CD4-positive, CD25-positive, alpha-beta regulatory T cell (primary cell): ENCODE measurements at regions not wholly inside any gene's neighbourhood (a gene's known extent, or its start where the extent isn't known, plus 50 kb on each side); places are given as distances from the start of the nearest gene placed in this dataset.

ENCODE experiments used
- ATAC-seq, 2 donors: fragments of 150-1000 bp; cut with Tn5 transposase; one replicate each; pipeline ENCODE4 v1.10.0; 2021; ENCODE audit warnings: low read depth in 2 of 2, moderate number of reproducible peaks in 2 of 2, moderate library complexity in 1 of 2
- DNase-seq, 3 donors: peaks; one replicate each; pipeline versions ENCODE4 v3.0.0 to v3.0.0-alpha.2; 2012 to 2022; ENCODE audit warnings: mixed read lengths in 1 of 3
- H3K27ac ChIP-seq: one replicate; pipeline ENCODE4 v1.7.0; 2013; ENCODE audit warnings: mild to moderate bottlenecking, low read length; ENCODE audit not compliant: insufficient read depth, poor library complexity, severe bottlenecking
- H3K27me3 ChIP-seq: one replicate; pipeline ENCODE4 v1.7.0; 2013; ENCODE audit warnings: low read length; ENCODE audit not compliant: control insufficient read depth, insufficient read depth
- H3K36me3 ChIP-seq: one replicate; pipeline ENCODE4 v1.7.0; 2013; ENCODE audit warnings: mild to moderate bottlenecking, low read length, moderate library complexity; ENCODE audit not compliant: control insufficient read depth, insufficient read depth
- H3K4me1 ChIP-seq: 2 replicates; pipeline ENCODE4 v1.7.0; 2013; ENCODE audit warnings: mild to moderate bottlenecking, low read length; ENCODE audit not compliant: insufficient read depth, control insufficient read depth, poor library complexity, severe bottlenecking
- H3K4me3 ChIP-seq: one replicate; pipeline ENCODE4 v1.7.0; 2013; ENCODE audit warnings: low read depth, mild to moderate bottlenecking, low read length, moderate library complexity
- H3K9me3 ChIP-seq, 2 experiments: 1 replicate in 1 of 2; 2 replicates in 1 of 2; pipeline ENCODE4 v1.7.0; 2013; ENCODE audit warnings: low read length in 2 of 2, mild to moderate bottlenecking in 1 of 2, moderate library complexity in 1 of 2; ENCODE audit not compliant: control insufficient read depth in 2 of 2
- H3K27ac Mint-ChIP-seq, 3 donors: one replicate each; pipeline ENCODE4 v1.8.0; 2020 to 2022; ENCODE audit warnings: mild to moderate bottlenecking in 3 of 3, mixed read lengths in 3 of 3, moderate library complexity in 2 of 3
- H3K27me3 Mint-ChIP-seq: one replicate; pipeline ENCODE4 v1.8.0; 2022; ENCODE audit warnings: mild to moderate bottlenecking, mixed read lengths
- H3K36me3 Mint-ChIP-seq: one replicate; pipeline ENCODE4 v1.8.0; 2020; ENCODE audit warnings: mixed read lengths
- H3K4me1 Mint-ChIP-seq, 4 donors: one replicate each; pipeline ENCODE4 v1.8.0; 2020 to 2022; ENCODE audit warnings: mixed read lengths in 4 of 4, mild to moderate bottlenecking in 1 of 4
- H3K4me3 Mint-ChIP-seq, 4 donors: one replicate each; pipeline ENCODE4 v1.8.0; 2020 to 2022; ENCODE audit warnings: mild to moderate bottlenecking in 4 of 4, mixed read lengths in 4 of 4, moderate library complexity in 3 of 4
- H3K9me3 Mint-ChIP-seq, 7 donors: one replicate each; pipeline ENCODE4 v1.8.0; 2020 to 2022; ENCODE audit warnings: mixed read lengths in 7 of 7, mild to moderate bottlenecking in 3 of 7, moderate library complexity in 2 of 7

DNA sequence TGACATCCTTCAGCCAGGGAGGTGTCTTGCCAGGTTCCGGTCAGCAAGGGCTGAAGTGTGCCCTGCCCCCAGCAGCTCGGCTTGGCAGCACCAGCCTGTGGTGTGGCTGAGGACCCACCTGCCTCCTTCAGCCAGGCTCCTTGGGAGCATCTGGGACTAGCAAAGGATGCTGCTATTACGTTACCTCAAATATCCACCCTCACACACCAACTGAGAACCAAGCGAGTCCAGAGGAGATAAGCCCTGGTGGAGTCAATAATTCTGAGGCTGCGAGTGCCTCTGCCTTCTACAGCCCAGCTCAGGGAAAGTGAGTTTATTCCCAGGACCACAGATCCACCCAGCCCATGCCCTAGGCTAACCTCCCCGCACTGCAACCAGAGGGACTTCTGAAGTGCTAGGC lies 57.1 kb upstream of the FSTL4 start:
- Histone ChIP-seq H3K27ac (no peak overlapping the region), H3K4me1 (no peaks in the 10 kb centered on the region), H3K9me3 (no peaks in the 10 kb centered on the region), H3K4me3 (no peak overlapping the region), H3K36me3 (no peaks in the 10 kb centered on the region), H3K27me3 (peaks cover under 1% of the 10 kb centered on the region)
- Mint-ChIP-seq H3K36me3 (no peaks in the 10 kb centered on the region), H3K27me3 (peaks cover 9% of the 10 kb centered on the region), H3K4me3 (no peak overlapping the region), H3K27ac (no peak overlapping the region), H3K9me3 (peaks cover 0 to 10% (median 2%) of the 10 kb centered on the region in 7 donors), H3K4me1 (no peaks in the 10 kb centered on the region)
- DNase-seq (no peak), ATAC-seq (no peak)

GRCh38 chr5:133668458-133668857 lies 56.1 kb upstream of the FSTL4 start:
- H3K4me1 ChIP-seq = no peaks in the 10 kb centered on the region
- H3K27me3 ChIP-seq = no peaks in the 10 kb centered on the region
- Mint-ChIP-seq H3K4me3 (no peak overlapping the region), H3K9me3 (peaks cover 0 to 10% (median 2%) of the 10 kb centered on the region in 7 donors), H3K27ac (no peak overlapping the region), H3K36me3 (no peaks in the 10 kb centered on the region), H3K27me3 (peaks cover 9% of the 10 kb centered on the region), H3K4me1 (no peaks in the 10 kb centered on the region)
- H3K4me3 ChIP-seq = no peak overlapping the region
- no peak overlapping the region for H3K27ac ChIP-seq
- ATAC-seq (no peak), DNase-seq (no peak)
- no peaks in the 10 kb centered on the region for H3K36me3 ChIP-seq
- H3K9me3 ChIP-seq = no peaks in the 10 kb centered on the region

- H3K36me3 ChIP-seq = no peaks in the 10 kb centered on the region
- Mint-ChIP-seq H3K9me3 (peaks cover 0 to 10% (median 0%) of the 10 kb centered on the region in 7 donors), H3K27ac (no peak overlapping the region), H3K4me3 (no peak overlapping the region), H3K27me3 (peaks cover 12% of the 10 kb centered on the region), H3K4me1 (no peaks in the 10 kb centered on the region), H3K36me3 (no peaks in the 10 kb centered on the region)
- no peak for DNase-seq
- no peak overlapping the region for H3K27ac ChIP-seq
- ATAC-seq = no peak
- no peaks in the 10 kb centered on the region for H3K27me3 ChIP-seq
- no peaks in the 10 kb centered on the region for H3K9me3 ChIP-seq
- H3K4me3 ChIP-seq = no peak overlapping the region
- no peaks in the 10 kb centered on the region for H3K4me1 ChIP-seq
Measured at GRCh38 chr5:133667217-133667616, 54.9 kb upstream of the FSTL4 start.

GRCh38 chr5:133665571-133665970 lies 53.2 kb upstream of the FSTL4 start:
- Histone ChIP-seq H3K4me1 (no peaks in the 10 kb centered on the region), H3K27me3 (no peaks in the 10 kb centered on the region), H3K4me3 (no peak overlapping the region), H3K27ac (no peak overlapping the region), H3K9me3 (no peaks in the 10 kb centered on the region), H3K36me3 (no peaks in the 10 kb centered on the region)
- DNase-seq (no peak), ATAC-seq (no peak)
- H3K9me3 Mint-ChIP-seq = peaks cover 0 to 6% (median 0%) of the 10 kb centered on the region in 7 donors
- no peak overlapping the region for H3K27ac Mint-ChIP-seq
- H3K4me3 Mint-ChIP-seq = no peak overlapping the region
- H3K4me1 Mint-ChIP-seq = no peaks in the 10 kb centered on the region
- H3K36me3 Mint-ChIP-seq = no peaks in the 10 kb centered on the region
- H3K27me3 Mint-ChIP-seq = peaks cover 13% of the 10 kb centered on the region

DNA sequence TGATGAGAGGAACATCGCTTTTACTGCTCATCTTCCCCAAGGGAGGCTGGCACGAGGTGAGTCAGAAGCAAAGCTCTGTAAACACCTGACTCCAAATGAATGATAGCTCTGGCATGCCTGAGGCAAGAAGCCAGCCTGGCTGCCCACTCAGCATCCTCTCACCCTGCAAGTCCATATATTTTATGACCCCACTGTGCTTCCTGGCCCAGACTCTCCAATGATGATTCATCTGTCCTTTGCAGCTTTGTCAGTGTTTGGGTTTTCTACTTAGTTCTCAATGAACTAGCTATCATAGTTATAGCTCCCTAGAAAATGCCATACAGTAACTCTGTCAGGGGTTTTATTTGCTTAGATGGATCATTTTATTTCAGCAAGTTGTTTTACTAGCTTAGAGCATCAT lies 52.1 kb upstream of the FSTL4 start:
- Histone ChIP-seq H3K27me3 (no peaks in the 10 kb centered on the region), H3K27ac (no peak overlapping the region), H3K4me3 (no peak overlapping the region), H3K36me3 (no peaks in the 10 kb centered on the region), H3K9me3 (no peaks in the 10 kb centered on the region), H3K4me1 (no peaks in the 10 kb centered on the region)
- Mint-ChIP-seq H3K27ac (no peak overlapping the region), H3K9me3 (no peaks in the 10 kb centered on the region), H3K4me1 (no peaks in the 10 kb centered on the region), H3K4me3 (no peak overlapping the region), H3K27me3 (peaks cover 9% of the 10 kb centered on the region), H3K36me3 (no peaks in the 10 kb centered on the region)
- ATAC-seq (no peak), DNase-seq (no peak)

DNA sequence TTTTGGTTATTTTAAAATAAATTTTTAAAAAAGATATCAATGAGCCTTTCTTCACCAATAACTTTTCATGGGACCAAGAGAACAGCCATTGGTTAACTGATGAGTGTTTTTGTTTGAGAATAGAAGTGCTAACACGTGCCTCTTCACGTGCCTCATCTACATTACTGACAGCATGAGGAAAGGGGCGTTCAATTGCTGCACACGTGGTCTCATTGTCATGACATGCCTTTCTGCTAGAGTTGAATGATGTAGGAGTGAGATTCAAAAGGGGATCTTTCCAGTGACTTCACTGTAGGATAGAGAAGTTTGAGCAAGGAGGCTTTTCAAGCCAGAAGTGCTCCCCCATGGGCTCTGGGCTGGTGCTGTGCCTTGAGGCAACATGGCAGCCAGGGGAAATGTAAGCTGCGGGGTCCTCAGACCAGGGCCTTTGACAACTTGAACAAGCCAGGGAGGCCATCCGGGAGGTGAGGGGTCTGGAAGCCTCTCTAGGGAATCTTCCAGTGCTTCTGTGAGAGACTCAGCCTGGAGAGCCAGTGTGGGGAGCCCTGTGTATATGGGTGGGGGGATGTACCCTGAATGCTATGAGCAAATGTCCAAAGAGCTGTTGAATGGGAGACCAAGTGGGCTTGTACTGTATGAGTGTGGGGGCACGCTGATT lies 51.2 kb upstream of the FSTL4 start:
- Mint-ChIP-seq H3K27ac (no peak overlapping the region), H3K27me3 (peaks cover 9% of the 10 kb centered on the region), H3K36me3 (no peaks in the 10 kb centered on the region), H3K4me3 (no peak overlapping the region), H3K4me1 (no peaks in the 10 kb centered on the region), H3K9me3 (peaks cover 0 to 2% (median 0%) of the 10 kb centered on the region in 7 donors)
- DNase-seq = no peak
- Histone ChIP-seq H3K9me3 (no peaks in the 10 kb centered on the region), H3K27ac (no peak overlapping the region), H3K27me3 (peaks cover 5% of the 10 kb centered on the region), H3K4me1 (no peaks in the 10 kb centered on the region), H3K36me3 (no peaks in the 10 kb centered on the region), H3K4me3 (no peak overlapping the region)
- ATAC-seq = no peak

GRCh38 chr5:133662578-133662977 lies 50.2 kb upstream of the FSTL4 start:
- H3K27ac Mint-ChIP-seq = no peak overlapping the region
- Histone ChIP-seq H3K27me3 (peaks cover 5% of the 10 kb centered on the region), H3K9me3 (no peaks in the 10 kb centered on the region), H3K36me3 (no peaks in the 10 kb centered on the region), H3K4me1 (no peaks in the 10 kb centered on the region), H3K27ac (no peak overlapping the region), H3K4me3 (no peak overlapping the region)
- peaks cover 0 to 2% (median 0%) of the 10 kb centered on the region in 7 donors for H3K9me3 Mint-ChIP-seq
- no peak overlapping the region for H3K4me3 Mint-ChIP-seq
- peaks cover 9% of the 10 kb centered on the region for H3K27me3 Mint-ChIP-seq
- DNase-seq (no peak), ATAC-seq (no peak)
- no peaks in the 10 kb centered on the region for H3K4me1 Mint-ChIP-seq
- no peaks in the 10 kb centered on the region for H3K36me3 Mint-ChIP-seq
